ENCODE measurements at regions not wholly inside any gene's neighbourhood (a gene's known extent, or its start where the extent isn't known, plus 50 kb on each side); places are given as distances from the start of the nearest gene placed in this dataset.

DNA sequence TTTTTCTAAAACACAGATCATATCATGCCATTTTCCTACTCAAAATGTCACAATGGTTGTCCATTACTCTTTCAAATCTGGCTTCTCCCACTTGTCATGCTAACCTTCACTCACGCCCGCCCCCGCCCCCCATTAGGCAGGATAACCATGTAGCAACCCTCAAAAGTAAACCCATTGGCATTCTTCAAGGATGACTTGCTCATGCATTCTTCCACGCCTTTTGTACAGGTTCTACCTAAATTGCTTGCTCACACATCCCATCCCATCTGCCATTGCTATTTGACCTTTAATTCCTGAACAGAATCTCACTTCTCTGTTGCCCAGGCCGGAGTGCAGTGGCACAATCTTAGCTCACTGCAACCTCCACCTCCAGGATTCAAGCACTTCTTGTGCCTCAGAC is 389.3 kb downstream of the MCTP2 start:
- Histone ChIP-seq H3K4ac (replicated peaks; ENCODE audit: insufficient read length, low read depth, low read length) (no peak overlapping the region), H3K27ac (ENCODE audit: low read depth, low read length) (no peak overlapping the region), H3K9me3 (ENCODE audit: insufficient read depth in 2 of 2, low read depth in 1 of 2, low read length in 1 of 2) (no peaks in the 10 kb centered on the region), H3K23me2 (ENCODE audit: low read depth, low read length) (no peaks in the 10 kb centered on the region; the same call in 1 of the 2 replicates), H4K5ac (ENCODE audit: insufficient read length, low read depth, low read length) (no peak overlapping the region), H3K9ac (replicated peaks in 1 of 4; ENCODE audit: extremely low read depth in 1 of 4, low read depth in 3 of 4, low read length in 3 of 4) (no peak overlapping the region), H2BK15ac (ENCODE audit: low read length) (no peak overlapping the region), H2BK12ac (ENCODE audit: low read depth, low read length) (no peak overlapping the region), H3K79me2 (ENCODE audit: control insufficient read depth in 1 of 2, insufficient read depth in 2 of 2, low read length in 2 of 2) (no peaks in the 10 kb centered on the region), H3K4me2 (ENCODE audit: insufficient read depth in 1 of 2, low read depth in 2 of 2, low read length in 2 of 2) (no peak overlapping the region), H2AK5ac (ENCODE audit: low read depth, low read length) (no peak overlapping the region), H3K23ac (ENCODE audit: insufficient read length) (no peak overlapping the region), H3K56ac (replicated peaks; ENCODE audit: insufficient read length, low read depth, low read length) (no peak overlapping the region), H2BK120ac (replicated peaks; ENCODE audit: low read depth, low read length) (no peak overlapping the region), H2AFZ (ENCODE audit: low read length) (no peak overlapping the region), H2BK5ac (ENCODE audit: low read depth, low read length) (no peak overlapping the region), H3K27me3 (replicated peaks in 1 of 4; ENCODE audit: control insufficient read depth in 3 of 4, extremely low read depth in 1 of 4, insufficient read depth in 3 of 4, low read length in 3 of 4) (no peaks in the 10 kb centered on the region), H4K91ac (replicated peaks; ENCODE audit: insufficient read length, low read length) (no peak overlapping the region), H4K20me1 (replicated peaks in 1 of 2; ENCODE audit: control insufficient read depth in 1 of 2, insufficient read depth in 2 of 2, low read length in 2 of 2) (no peaks in the 10 kb centered on the region), H2BK20ac (ENCODE audit: low read length) (no peak overlapping the region), H3K18ac (ENCODE audit: extremely low read depth, low read length) (no peak overlapping the region), H3K14ac (ENCODE audit: insufficient read length) (no peak overlapping the region), H3K36me3 (ENCODE audit: control insufficient read depth in 2 of 4, insufficient read depth in 4 of 4, low read length in 3 of 4) (no peaks in the 10 kb centered on the region), H3K4me3 (ENCODE audit: extremely low read depth in 1 of 4, insufficient read depth in 2 of 4, low read depth in 3 of 4, low read length in 4 of 4) (no peak overlapping the region), H3K4me1 (replicated peaks in 1 of 4; ENCODE audit: control insufficient read depth in 3 of 4, insufficient read depth in 4 of 4, low read length in 3 of 4) (no peaks in the 10 kb centered on the region), H3K79me1 (ENCODE audit: low read depth, low read length) (no peaks in the 10 kb centered on the region), H4K8ac (ENCODE audit: extremely low read depth, insufficient read depth, low read length) (no peak overlapping the region)
- 92% methylated on average over 5 of the region's 5 CpGs; no CpG with 5 or more reads in 1 of the 2 experiments for WGBS, 2 experiments (ENCODE audit: extremely low coverage in 1 of 2, insufficient coverage in 1 of 2, insufficient read length in 1 of 2, insufficient replicate concordance in 2 of 2, low coverage in 1 of 2, low lambda C conversion rate in 2 of 2, missing lambda C conversion rate in 1 of 2)
- ChIA-PET POLR2A (ENCODE audit: partially characterized antibody) (no interaction called here), CTCF (ENCODE audit: partially characterized antibody) (interaction anchor here (0.8 to 1.3 kb wide), 3 partner anchors 31 to 403 kb away, joined by 3 to 6 read pairs (median 3); no protein-coding TSS in a partner anchor)
- FAIRE-seq, result no peak
- no peak for DNase-seq (ENCODE audit: low read depth in 1 of 2, low spot score in 2 of 2)
- TF ChIP-seq, protein P1, sequence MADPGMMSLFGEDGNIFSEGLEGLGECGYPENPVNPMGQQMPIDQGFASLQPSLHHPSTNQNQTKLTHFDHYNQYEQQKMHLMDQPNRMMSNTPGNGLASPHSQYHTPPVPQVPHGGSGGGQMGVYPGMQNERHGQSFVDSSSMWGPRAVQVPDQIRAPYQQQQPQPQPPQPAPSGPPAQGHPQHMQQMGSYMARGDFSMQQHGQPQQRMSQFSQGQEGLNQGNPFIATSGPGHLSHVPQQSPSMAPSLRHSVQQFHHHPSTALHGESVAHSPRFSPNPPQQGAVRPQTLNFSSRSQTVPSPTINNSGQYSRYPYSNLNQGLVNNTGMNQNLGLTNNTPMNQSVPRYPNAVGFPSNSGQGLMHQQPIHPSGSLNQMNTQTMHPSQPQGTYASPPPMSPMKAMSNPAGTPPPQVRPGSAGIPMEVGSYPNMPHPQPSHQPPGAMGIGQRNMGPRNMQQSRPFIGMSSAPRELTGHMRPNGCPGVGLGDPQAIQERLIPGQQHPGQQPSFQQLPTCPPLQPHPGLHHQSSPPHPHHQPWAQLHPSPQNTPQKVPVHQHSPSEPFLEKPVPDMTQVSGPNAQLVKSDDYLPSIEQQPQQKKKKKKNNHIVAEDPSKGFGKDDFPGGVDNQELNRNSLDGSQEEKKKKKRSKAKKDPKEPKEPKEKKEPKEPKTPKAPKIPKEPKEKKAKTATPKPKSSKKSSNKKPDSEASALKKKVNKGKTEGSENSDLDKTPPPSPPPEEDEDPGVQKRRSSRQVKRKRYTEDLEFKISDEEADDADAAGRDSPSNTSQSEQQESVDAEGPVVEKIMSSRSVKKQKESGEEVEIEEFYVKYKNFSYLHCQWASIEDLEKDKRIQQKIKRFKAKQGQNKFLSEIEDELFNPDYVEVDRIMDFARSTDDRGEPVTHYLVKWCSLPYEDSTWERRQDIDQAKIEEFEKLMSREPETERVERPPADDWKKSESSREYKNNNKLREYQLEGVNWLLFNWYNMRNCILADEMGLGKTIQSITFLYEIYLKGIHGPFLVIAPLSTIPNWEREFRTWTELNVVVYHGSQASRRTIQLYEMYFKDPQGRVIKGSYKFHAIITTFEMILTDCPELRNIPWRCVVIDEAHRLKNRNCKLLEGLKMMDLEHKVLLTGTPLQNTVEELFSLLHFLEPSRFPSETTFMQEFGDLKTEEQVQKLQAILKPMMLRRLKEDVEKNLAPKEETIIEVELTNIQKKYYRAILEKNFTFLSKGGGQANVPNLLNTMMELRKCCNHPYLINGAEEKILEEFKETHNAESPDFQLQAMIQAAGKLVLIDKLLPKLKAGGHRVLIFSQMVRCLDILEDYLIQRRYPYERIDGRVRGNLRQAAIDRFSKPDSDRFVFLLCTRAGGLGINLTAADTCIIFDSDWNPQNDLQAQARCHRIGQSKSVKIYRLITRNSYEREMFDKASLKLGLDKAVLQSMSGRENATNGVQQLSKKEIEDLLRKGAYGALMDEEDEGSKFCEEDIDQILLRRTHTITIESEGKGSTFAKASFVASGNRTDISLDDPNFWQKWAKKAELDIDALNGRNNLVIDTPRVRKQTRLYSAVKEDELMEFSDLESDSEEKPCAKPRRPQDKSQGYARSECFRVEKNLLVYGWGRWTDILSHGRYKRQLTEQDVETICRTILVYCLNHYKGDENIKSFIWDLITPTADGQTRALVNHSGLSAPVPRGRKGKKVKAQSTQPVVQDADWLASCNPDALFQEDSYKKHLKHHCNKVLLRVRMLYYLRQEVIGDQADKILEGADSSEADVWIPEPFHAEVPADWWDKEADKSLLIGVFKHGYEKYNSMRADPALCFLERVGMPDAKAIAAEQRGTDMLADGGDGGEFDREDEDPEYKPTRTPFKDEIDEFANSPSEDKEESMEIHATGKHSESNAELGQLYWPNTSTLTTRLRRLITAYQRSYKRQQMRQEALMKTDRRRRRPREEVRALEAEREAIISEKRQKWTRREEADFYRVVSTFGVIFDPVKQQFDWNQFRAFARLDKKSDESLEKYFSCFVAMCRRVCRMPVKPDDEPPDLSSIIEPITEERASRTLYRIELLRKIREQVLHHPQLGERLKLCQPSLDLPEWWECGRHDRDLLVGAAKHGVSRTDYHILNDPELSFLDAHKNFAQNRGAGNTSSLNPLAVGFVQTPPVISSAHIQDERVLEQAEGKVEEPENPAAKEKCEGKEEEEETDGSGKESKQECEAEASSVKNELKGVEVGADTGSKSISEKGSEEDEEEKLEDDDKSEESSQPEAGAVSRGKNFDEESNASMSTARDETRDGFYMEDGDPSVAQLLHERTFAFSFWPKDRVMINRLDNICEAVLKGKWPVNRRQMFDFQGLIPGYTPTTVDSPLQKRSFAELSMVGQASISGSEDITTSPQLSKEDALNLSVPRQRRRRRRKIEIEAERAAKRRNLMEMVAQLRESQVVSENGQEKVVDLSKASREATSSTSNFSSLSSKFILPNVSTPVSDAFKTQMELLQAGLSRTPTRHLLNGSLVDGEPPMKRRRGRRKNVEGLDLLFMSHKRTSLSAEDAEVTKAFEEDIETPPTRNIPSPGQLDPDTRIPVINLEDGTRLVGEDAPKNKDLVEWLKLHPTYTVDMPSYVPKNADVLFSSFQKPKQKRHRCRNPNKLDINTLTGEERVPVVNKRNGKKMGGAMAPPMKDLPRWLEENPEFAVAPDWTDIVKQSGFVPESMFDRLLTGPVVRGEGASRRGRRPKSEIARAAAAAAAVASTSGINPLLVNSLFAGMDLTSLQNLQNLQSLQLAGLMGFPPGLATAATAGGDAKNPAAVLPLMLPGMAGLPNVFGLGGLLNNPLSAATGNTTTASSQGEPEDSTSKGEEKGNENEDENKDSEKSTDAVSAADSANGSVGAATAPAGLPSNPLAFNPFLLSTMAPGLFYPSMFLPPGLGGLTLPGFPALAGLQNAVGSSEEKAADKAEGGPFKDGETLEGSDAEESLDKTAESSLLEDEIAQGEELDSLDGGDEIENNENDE (IDR thresholded peaks at IDR 0.05; ENCODE audit: insufficient replicate concordance, low read length), result no peak

Measured in H1 (cell line).